ENCODE measurements at regions not wholly inside any gene's neighbourhood (a gene's known extent, or its start where the extent isn't known, plus 50 kb on each side); places are given as distances from the start of the nearest gene placed in this dataset.

DNA sequence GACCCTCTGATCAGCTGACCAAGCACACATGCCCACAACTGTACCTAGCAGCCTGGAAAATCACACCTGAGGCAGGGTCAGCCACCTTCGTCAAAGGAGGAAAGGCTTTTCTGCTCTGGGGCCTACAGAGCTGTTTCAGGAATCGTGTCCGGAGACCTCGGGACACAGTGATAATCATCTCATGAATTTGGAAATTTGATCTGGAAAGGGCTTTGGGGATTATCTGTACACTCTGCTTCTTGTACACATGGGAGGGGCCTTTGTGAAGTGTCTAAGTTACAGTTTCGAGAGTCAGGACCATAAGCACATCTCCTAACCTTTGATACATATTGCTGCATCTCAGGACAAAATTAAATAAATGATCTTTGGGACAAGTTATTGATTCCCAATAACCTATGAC, 1421.2 kb upstream of the TENM4 start:
- no peak for TF ChIP-seq POLR2A (IDR thresholded peaks at IDR 0.05)
- TF ChIP-seq, protein P1, sequence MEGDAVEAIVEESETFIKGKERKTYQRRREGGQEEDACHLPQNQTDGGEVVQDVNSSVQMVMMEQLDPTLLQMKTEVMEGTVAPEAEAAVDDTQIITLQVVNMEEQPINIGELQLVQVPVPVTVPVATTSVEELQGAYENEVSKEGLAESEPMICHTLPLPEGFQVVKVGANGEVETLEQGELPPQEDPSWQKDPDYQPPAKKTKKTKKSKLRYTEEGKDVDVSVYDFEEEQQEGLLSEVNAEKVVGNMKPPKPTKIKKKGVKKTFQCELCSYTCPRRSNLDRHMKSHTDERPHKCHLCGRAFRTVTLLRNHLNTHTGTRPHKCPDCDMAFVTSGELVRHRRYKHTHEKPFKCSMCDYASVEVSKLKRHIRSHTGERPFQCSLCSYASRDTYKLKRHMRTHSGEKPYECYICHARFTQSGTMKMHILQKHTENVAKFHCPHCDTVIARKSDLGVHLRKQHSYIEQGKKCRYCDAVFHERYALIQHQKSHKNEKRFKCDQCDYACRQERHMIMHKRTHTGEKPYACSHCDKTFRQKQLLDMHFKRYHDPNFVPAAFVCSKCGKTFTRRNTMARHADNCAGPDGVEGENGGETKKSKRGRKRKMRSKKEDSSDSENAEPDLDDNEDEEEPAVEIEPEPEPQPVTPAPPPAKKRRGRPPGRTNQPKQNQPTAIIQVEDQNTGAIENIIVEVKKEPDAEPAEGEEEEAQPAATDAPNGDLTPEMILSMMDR (IDR thresholded peaks at IDR 0.05), result no peak
- H3K36me3 ChIP-seq (ENCODE audit: low read depth, missing control alignments), result no peaks in the 10 kb centered on the region
- WGBS, 2 donors, result 85 to 95% methylated on average over 5 of the region's 5 CpGs
- H3K27me3 ChIP-seq, result no peaks in the 10 kb centered on the region
- DNase-seq, result no peak
- no peak overlapping the region for H3K27ac ChIP-seq
- no peaks in the 10 kb centered on the region for H3K4me1 ChIP-seq
- no peaks in the 10 kb centered on the region for H3K9me3 ChIP-seq
- no peak overlapping the region for H3K4me3 ChIP-seq
- intact Hi-C loops (cut with DNase I; ENCODE audit: low total_unique reads), result no loop called here

DNA sequence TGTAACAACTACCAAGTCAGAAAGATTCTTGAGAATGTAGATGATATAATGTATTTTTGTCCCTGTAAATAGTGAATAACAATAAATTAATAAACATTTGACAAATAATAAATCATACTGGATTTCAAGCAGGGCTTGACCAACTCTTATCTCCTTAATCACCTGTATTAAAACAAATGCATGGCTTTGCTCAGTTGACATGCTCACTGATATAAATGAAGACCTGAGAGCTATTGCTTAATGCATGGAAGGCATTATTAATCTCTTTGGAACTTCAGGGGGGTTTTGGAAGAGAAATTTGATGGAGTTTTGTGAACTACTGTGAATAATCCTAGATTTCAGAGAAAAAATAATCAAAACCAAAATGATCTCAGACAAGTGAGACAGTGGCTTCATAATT, 1420.4 kb upstream of the TENM4 start:
- Histone ChIP-seq H3K27ac (no peak overlapping the region), H3K9me3 (no peaks in the 10 kb centered on the region), H3K4me3 (no peak overlapping the region), H3K36me3 (ENCODE audit: low read depth, missing control alignments) (no peaks in the 10 kb centered on the region), H3K27me3 (no peaks in the 10 kb centered on the region), H3K4me1 (no peaks in the 10 kb centered on the region)
- intact Hi-C loops (cut with DNase I; ENCODE audit: low total_unique reads), result no loop called here
- no peak for DNase-seq
- TF ChIP-seq, protein P1 (IDR thresholded peaks at IDR 0.05), result no peak
- no peak for TF ChIP-seq POLR2A (IDR thresholded peaks at IDR 0.05)

DNA sequence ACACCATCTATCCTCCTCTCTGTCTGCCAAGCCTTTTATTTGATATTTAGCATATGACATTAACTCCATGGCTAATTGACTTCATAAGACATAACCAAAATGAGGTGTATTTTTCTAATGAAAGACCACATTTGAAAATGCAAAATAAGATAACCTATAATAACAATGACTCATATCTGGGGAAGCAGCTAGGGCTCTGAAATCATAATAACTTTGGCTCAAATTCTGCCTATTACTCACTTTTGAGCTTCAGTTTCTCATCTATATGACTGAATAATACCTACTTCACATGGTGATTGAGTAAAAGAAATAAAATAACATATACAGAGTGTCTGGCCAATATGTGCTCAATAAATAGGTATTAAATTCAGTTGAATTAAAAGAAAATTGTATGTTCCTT, 1419.8 kb upstream of the TENM4 start:
- DNase-seq, result no peak
- H3K4me3 ChIP-seq, result no peak overlapping the region
- no peaks in the 10 kb centered on the region for H3K36me3 ChIP-seq (ENCODE audit: low read depth, missing control alignments)
- H3K9me3 ChIP-seq, result no peaks in the 10 kb centered on the region
- no peaks in the 10 kb centered on the region for H3K27me3 ChIP-seq
- no peaks in the 10 kb centered on the region for H3K4me1 ChIP-seq
- intact Hi-C loops (cut with DNase I; ENCODE audit: low total_unique reads), result no loop called here
- no peak for TF ChIP-seq POLR2A (IDR thresholded peaks at IDR 0.05)
- TF ChIP-seq, protein P1 (IDR thresholded peaks at IDR 0.05), result no peak
- no peak overlapping the region for H3K27ac ChIP-seq

DNA sequence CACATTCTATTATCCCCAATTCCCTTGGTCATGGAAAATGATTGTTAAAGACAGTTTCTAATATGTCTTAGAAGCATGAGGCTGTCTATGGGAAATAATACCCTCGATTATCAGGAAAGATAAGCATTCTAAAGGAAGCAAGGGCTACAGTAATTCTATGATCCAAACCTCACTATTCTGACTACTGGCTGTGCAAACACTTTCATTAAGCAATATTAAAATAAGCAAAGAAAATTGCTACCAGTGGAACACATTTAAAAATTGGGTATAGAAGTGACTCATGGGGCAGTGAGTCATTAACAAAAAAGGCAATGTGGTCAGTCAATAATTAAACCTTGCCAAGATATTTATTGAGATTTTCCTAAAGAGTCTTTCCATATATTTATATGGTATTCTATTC, 1415.2 kb upstream of the TENM4 start:
- no peaks in the 10 kb centered on the region for H3K9me3 ChIP-seq
- TF ChIP-seq POLR2A (IDR thresholded peaks at IDR 0.05), result no peak
- TF ChIP-seq, protein P1 (IDR thresholded peaks at IDR 0.05), result no peak
- no peak overlapping the region for H3K27ac ChIP-seq
- H3K4me1 ChIP-seq, result no peaks in the 10 kb centered on the region
- H3K36me3 ChIP-seq (ENCODE audit: low read depth, missing control alignments), result no peaks in the 10 kb centered on the region
- no peak for DNase-seq
- intact Hi-C loops (cut with DNase I; ENCODE audit: low total_unique reads), result no loop called here
- H3K27me3 ChIP-seq, result no peaks in the 10 kb centered on the region
- no peak overlapping the region for H3K4me3 ChIP-seq
- WGBS, 2 donors, result 69 to 76% methylated on average over 1 of the region's 1 CpG

DNA sequence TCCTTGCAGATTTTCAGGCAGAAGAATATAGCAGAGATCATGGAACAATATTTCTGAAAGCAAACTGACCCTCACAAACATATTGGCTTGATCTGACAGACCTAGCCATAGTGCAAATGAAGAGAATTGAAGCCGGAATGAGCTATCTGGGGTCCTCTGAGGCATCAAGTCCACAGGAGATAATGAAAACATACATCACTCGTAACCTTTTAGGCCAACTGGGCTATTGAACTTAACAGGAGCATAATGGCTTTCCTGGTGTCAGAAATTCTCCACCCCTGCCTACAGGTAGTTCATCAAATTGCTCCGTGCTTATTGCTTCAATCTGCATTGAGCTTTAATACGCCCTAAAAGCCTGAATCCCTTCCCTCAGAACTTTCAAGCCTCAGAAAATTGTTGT, 1414.6 kb upstream of the TENM4 start:
- Histone ChIP-seq H3K4me1 (no peaks in the 10 kb centered on the region), H3K27ac (no peak overlapping the region), H3K36me3 (ENCODE audit: low read depth, missing control alignments) (no peaks in the 10 kb centered on the region), H3K4me3 (no peak overlapping the region), H3K27me3 (no peaks in the 10 kb centered on the region), H3K9me3 (no peaks in the 10 kb centered on the region)
- TF ChIP-seq, protein P1 (IDR thresholded peaks at IDR 0.05), result no peak
- no peak for TF ChIP-seq POLR2A (IDR thresholded peaks at IDR 0.05)
- no peak for DNase-seq
- WGBS, 2 donors, result 83 to 87% methylated on average over 4 of the region's 4 CpGs
- intact Hi-C loops (cut with DNase I; ENCODE audit: low total_unique reads), result no loop called here
